HG03520 (cell line): ENCODE measurements at regions not wholly inside any gene's neighbourhood (a gene's known extent, or its start where the extent isn't known, plus 50 kb on each side); places are given as distances from the start of the nearest gene placed in this dataset.

Experiments
- ATAC-seq: cut with Tn5 transposase; IDR thresholded peaks from one replicate; pipeline ENCODE4 v1.9.1; 2021; ENCODE audit warnings: mild to moderate bottlenecking, moderate library complexity; ENCODE audit not compliant: unreplicated experiment

DNA sequence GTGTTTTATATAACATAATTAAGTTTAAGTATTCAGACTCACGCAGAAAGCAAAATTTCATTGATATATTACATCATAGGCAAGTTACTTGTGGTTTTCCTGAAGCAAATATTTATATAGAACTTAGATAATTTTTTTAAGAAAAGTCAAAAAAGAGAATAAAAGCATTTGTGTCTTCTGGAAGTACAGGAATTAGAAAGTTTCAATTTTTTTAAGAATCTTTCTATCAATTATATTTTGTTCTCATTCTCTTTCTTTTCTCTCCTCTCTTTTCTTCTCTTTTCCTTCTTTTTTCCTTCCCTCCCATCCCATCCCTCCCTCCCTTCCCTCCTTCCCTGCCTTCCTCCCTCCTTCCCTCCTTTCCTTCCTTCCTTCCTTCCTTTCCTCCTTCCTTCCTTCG lies 120.7 kb upstream of the CDH8 start:
- ATAC-seq: no peak

DNA sequence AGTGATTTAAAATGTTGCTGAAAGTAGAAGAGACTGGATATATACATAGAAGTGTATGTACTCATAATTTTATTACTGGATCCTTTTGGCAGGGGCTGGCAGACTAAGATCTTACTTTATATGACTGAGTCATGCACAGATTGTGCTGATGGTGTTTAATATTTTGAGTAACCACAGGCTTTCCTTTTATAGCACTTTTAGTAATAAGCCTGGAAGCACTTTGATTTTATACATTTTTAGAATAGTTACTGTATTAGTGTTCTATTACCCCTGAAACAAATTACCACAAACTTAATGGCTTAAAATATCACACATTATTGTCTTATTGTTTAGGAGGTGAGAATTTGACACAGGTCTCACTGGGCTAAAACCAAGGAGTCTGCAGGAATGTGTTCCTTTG lies 113.4 kb upstream of the CDH8 start:
- ATAC-seq: no peak

DNA sequence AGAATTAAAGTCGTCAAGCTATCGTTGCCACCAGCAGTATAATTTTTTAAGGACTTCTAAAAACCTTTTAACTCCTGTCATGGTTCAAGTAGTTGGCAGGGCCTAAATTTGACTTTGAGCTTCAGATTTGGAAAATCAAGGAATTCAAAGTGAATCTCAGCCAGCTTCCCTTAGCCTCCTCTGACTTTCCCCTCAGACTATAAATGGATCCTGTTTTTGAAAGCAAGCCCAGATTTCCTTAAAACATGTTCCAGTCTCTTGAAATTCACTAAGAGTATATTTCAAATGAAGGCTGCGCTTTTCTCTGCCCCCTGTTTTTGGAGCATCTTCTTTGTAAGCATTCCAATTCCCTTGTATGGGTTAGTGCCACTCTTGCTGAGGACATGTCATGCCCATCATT lies 101.8 kb upstream of the CDH8 start:
- no peak for ATAC-seq

DNA sequence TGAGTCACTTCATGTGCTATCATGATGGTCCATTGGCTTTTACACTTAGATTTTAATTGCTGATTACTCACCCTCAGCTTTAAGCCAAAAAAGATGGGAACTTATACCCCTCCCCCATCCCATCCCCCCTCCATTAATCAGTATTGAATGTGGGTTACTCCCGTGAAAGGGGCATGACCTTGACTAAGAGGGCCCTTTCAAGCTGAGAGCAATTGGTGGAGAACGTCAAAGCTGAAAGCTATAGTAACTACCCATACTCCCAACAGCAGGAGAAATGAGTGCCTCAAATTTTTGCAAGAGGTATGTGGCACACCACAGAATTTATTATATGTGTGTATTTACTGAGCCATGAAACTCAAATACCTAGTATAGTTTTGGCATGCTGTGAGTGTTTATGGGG lies 99.7 kb upstream of the CDH8 start:
- ATAC-seq: no peak

DNA sequence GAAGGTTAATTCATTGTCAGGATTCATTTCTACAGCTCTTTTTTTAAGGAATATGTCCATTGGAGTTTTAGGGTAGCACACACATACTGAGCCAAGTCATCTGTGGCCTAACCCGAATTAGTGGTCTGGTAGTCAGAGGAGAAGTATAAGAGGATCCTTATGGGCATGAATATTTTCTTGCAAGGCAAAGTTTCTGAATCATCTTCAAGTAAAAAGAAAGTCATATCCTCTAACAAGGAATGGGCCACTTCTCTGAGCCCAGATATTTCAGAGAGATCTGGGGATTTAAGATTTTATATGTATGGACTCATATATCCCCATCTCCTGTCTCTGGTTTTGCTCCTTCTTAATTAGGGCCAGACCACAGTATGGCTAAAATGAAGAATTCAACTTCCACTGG lies 99.2 kb upstream of the CDH8 start:
- ATAC-seq: no peak

DNA sequence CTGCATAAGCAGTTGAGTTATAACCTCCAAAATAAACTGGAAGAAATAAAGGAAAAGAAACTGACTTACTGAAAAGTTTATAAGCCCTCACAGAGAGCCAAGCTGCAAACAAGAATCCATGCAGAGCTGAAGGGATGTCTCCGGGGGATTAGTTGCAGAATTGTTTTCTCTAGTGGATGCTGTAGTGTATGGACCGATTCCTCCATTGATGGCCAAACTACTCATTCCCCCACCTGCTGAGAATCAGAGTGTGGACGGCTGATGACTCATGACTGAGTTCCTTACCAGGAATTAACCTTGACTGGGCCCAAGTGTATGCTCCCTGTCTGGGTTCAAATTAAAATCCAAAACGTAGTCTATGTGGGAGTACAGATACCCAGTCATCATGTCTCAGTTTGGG lies 93.9 kb upstream of the CDH8 start:
- no peak for ATAC-seq

DNA sequence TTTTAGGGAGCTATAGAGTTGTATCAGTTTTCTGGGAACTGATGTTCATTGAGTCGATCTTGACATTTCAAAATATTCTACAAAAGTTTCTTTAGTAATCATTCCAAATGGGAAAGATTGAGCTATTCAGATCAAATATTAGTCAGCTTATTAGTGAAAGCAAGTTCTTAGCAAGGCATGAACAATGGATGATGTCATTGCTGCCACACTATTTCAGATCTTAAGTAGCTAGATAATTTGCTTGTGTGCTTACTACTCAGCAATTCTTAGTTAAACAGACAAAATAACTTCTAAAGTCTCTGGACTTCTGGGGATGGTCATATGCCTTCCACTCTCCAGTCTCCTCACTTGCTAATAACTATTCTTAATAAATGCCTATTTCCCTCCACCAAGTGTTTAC lies 69.0 kb upstream of the CDH8 start:
- ATAC-seq: no peak

DNA sequence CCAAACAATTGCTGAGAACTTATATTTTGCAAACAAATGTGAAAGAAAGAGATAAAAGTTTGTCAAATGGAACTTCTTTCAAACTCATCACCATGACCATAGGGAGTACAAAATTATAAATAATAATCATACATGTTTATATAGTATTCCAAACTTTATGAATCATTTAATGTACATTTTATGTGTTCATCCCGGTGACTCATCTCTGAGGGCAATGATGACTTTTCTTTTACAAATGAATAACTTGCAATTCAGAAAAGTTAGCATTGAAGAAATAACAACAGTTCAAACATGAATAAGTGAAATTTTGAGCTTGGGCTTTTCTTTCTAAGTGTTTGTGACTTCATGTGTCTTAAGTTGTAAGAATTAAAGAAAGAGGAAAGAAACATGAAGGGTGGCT lies 66.3 kb upstream of the CDH8 start:
- ATAC-seq: no peak

DNA sequence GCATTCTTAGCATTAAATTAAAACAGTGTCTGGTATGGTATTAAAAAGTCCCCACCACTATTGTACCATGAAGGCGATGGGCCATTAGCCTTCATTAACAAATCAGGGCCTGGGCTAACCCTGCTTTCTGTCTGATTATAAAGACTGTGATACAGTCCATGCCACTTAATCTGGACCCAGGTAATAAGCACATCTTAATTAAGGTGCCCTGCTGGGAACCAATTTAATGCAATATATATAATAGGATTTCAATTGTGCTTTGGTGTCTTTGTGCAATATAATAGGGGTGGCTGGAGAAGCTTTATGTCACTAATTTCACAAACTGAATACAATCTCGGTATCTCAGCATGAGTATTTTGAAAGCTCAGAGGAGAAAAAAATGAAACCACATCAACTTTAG lies 64.4 kb upstream of the CDH8 start:
- ATAC-seq: no peak

DNA sequence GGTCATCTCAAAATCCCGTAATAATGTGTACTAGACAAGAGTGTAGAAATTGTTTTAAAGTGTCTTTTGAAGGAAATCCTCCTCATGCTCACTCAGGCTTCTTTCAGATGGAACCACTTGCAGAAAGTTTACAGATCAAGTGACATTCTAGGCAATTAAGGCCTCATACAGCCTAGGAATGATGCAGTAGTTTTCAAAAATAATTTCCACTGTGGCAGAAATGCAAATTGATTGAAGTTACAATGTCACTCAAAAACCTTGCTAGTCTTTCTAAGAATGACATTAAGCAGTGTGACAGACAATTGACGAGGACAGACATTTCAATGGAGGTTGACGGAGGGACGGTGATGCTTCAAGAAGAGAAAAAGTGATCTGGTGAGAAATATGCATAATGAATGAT lies 53.5 kb upstream of the CDH8 start:
- no peak for ATAC-seq

DNA sequence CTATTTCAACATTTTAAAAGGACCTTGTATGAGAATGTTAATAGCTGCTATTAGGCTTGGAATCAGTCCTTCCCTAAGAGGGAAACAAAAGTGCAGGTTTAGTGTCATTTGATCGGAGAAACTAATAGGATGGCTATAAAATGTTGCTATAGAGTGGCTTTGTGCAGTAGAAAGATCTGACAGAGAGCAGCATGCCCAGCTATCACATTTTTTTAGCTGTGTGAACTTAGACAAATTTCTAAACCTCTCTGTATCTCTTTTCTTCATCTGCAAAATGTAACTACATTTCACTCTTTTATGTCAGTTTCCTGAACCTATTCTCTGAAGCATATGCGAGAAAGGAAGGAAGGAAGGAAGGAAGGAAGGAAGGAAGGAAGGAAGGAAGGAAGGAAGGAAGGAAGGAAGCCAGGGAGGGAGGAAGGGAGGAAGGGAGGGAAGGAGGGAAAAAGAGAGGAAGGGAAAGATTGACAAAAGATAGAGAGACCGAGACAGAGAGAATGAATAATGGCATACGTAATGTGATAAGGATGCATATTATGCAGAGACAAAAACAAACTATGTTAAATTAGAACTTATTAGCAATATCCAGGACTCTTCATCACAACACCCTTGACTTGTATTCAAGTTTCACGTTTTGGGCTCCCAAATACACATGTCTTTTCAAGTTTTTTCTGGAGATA lies 52.6 kb upstream of the CDH8 start:
- ATAC-seq: no peak
